Heart right ventricle (tissue), 16 donors: ENCODE measurements at regions not wholly inside any gene's neighbourhood (a gene's known extent, or its start where the extent isn't known, plus 50 kb on each side); places are given as distances from the start of the nearest gene placed in this dataset.

Experiments
- ATAC-seq, 8 donors: fragments of 200-7000 bp; cut with Tn5 transposase; one replicate each; pipeline ENCODE4 v1.9.1; 2020; ENCODE audit warnings: mild to moderate bottlenecking in 8 of 8, moderate library complexity in 8 of 8, moderate number of reproducible peaks in 1 of 8
- DNase-seq, 2 donors: peaks; one replicate each; pipeline ENCODE4 v3.0.0-alpha.2; 2020
- H3K27ac ChIP-seq, 10 donors: fragments of 200-600 bp; sonication (generic) in 2 of 10; one replicate each; pipeline versions ENCODE4 v1.5.0 to v1.8.0; 2020 to 2022; ENCODE audit warnings: mild to moderate bottlenecking in 3 of 10
- H3K27me3 ChIP-seq, 7 donors: fragments of 200-600 bp; one replicate each; pipeline ENCODE4 v1.8.0; 2021 to 2022; ENCODE audit warnings: mild to moderate bottlenecking in 2 of 7
- H3K36me3 ChIP-seq, 9 donors: fragments of 200-600 bp; sonication (generic) in 1 of 9; one replicate each; pipeline versions ENCODE4 v1.5.0 to v1.8.0; 2020 to 2022; ENCODE audit warnings: mild to moderate bottlenecking in 2 of 9
- H3K4me1 ChIP-seq, 9 donors: fragments of 200-600 bp; sonication (generic) in 1 of 9; one replicate each; pipeline versions ENCODE4 v1.5.0 to v1.8.0; 2020 to 2022; ENCODE audit warnings: mild to moderate bottlenecking in 4 of 9
- H3K4me3 ChIP-seq, 10 donors: fragments of 200-600 bp; sonication (generic) in 2 of 10; one replicate each; pipeline versions ENCODE4 v1.5.0 to v1.8.0; 2020 to 2022; ENCODE audit warnings: mild to moderate bottlenecking in 7 of 10, moderate library complexity in 2 of 10
- H3K9me3 ChIP-seq, 11 donors: fragments of 200-600 bp in 10 of 11; sonication (generic) in 2 of 11; one replicate each; pipeline versions ENCODE4 v1.5.0 to v1.8.0; 2013 to 2022; ENCODE audit warnings: mild to moderate bottlenecking in 2 of 11, control low read depth in 1 of 11, moderate library complexity in 1 of 11
- WGBS, 2 donors: extraction: QIAGEN DNeasy Blood & Tissue Kit; methylation state at CpG; one replicate each; pipeline ENCODE4 v1.1.7; 2013; ENCODE audit warnings: inconsistent platforms in 1 of 2; 5-methylcytosine and 5-hydroxymethylcytosine counted together
- intact Hi-C, 10 donors: fragments of 100-400 bp; cut with DNase I; formaldehyde crosslinking; loops; one replicate each; pipeline versions ENCODE4 v1.11.1 to v1.14.2; 2022
- TF ChIP-seq, protein P1 (sequence below), 9 donors: fragments of 200-600 bp; sonication (generic) in 2 of 9; IDR thresholded peaks; one replicate each; pipeline versions ENCODE4 v1.5.0 to v1.8.0; 2021 to 2022; ENCODE audit warnings: antibody characterized with exemption in 9 of 9, mild to moderate bottlenecking in 5 of 9, moderate library complexity in 1 of 9
- donor health status: Arrhythmogenic right ventricular cardiomyopathy.
- donor health status: ischemic (EF 13 %, LVEDD 7.1; RV severe dilation, severe dysfunction).
- donor health status: healthy with polysubstance abuse.
- donor health status: DM: no; HTN: yes; CAD: no.
- donor health status: DM: no; HTN: no; CAD: no.
- donor health status: ischemic (EF 25% LVEDD 6.9; RV normal size, moderate dysfunction).
- donor health status: ischemic (EF 25% LVEDD 5.7; RV mildly dilated, moderate dysfunction).
- donor health status: healthy.
- donor health status: DM: yes; HTN: yes; CAD: no.
- donor health status: Ischemic cardiomyopathy.
- donor health status: ischemic (EF 35%, LVEDD 5.7; RV mildly dilated, moderate dysfunction).
- donor health status: nonischemic (EF 11% LVEDD 7.7; RV severe dilation, severe dysfunction).
- donor health status: DM: yes; HTN: yes; CAD: no.
- donor health status: PGD.
- donor health status: ischemic (EF 29% LVEDD 5.4; RV normal size, mild dysfunction).
- donor health status: nonischemic (EF 23%, LVEDD 6.1; RV moderate dilation, normal function).

DNA sequence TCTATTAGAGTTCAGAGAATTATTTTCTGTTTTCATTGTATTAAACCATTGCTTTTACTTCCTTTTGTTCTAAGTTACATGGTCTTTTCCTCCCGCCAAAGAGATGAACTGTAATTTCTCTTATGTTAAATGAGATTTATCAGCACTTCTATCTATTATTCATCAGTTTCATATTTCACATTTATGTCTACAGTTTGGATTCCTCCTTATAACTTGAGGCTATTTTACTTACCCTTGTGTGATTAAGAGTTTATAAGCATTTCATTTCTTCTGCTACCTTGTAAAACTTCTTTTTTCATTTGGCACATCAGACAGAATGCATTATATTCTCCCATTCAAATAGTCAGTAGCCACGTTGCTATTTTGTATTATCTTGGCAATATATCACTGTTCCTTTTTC is 248.2 kb downstream of the PLA2G4A start:
- TF ChIP-seq, protein P1, sequence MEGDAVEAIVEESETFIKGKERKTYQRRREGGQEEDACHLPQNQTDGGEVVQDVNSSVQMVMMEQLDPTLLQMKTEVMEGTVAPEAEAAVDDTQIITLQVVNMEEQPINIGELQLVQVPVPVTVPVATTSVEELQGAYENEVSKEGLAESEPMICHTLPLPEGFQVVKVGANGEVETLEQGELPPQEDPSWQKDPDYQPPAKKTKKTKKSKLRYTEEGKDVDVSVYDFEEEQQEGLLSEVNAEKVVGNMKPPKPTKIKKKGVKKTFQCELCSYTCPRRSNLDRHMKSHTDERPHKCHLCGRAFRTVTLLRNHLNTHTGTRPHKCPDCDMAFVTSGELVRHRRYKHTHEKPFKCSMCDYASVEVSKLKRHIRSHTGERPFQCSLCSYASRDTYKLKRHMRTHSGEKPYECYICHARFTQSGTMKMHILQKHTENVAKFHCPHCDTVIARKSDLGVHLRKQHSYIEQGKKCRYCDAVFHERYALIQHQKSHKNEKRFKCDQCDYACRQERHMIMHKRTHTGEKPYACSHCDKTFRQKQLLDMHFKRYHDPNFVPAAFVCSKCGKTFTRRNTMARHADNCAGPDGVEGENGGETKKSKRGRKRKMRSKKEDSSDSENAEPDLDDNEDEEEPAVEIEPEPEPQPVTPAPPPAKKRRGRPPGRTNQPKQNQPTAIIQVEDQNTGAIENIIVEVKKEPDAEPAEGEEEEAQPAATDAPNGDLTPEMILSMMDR (IDR thresholded peaks at IDR 0.05): no peak
- ATAC-seq: no peak
- Histone ChIP-seq H3K9me3 (peaks cover 0 to 8% (median 0%) of the 10 kb centered on the region in 11 donors), H3K36me3 (no peaks in the 10 kb centered on the region), H3K27me3 (no peaks in the 10 kb centered on the region), H3K27ac (no peak overlapping the region), H3K4me3 (no peak overlapping the region), H3K4me1 (no peaks in the 10 kb centered on the region)
- no peak for DNase-seq
- WGBS, 2 donors: 75 to 79% methylated on average over 2 of the region's 2 CpGs
- intact Hi-C loops: no loop called here

DNA sequence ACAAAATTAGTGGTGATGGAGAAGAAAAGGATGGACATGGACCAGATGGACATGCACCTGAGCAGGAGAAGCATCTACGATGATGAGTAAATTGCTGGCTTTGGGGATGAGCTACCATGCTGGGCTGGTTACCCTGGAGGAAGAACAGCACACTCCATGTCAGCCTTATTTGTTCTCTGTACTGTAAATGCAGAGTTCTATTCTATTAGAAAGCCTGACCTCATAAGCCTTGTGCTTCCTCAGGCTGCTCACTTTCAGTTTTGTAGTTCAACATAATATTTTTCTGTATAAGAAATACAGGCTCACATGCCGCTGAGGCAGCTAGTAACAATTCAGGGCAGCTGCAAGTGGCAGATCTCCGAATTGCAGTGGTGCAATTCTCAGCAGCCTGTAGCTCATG is 249.6 kb downstream of the PLA2G4A start:
- Histone ChIP-seq H3K36me3 (no peaks in the 10 kb centered on the region), H3K9me3 (peaks cover 0 to 8% (median 0%) of the 10 kb centered on the region in 11 donors), H3K4me3 (no peak overlapping the region), H3K27me3 (no peaks in the 10 kb centered on the region), H3K4me1 (no peaks in the 10 kb centered on the region), H3K27ac (no peak overlapping the region)
- DNase-seq (no peak), ATAC-seq (no peak)
- TF ChIP-seq, protein P1 (IDR thresholded peaks at IDR 0.05): no peak
- WGBS, 2 donors: 88 to 92% methylated on average over 3 of the region's 3 CpGs
- intact Hi-C loops: no loop called here

DNA sequence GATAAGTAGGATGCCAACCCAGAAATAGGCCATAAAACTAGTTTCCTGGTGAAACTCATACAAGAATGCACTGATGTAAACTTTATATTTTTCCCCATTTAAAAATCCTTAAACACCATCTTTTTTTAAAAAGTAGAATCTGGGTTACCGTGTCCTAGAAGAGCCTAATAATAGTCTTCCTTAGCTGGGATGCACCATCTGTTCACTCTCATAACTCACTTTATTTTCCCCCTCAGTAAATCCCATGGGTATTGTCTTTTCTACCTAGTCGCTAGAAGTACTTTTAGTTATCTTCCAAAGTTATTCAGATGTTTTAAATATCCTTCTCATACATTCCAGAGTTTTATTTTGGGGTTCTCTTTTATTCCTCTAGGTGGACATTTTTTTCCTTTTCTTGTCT is 250.2 kb downstream of the PLA2G4A start:
- Histone ChIP-seq H3K36me3 (no peaks in the 10 kb centered on the region), H3K9me3 (peaks cover 0 to 8% (median 0%) of the 10 kb centered on the region in 11 donors), H3K4me3 (no peak overlapping the region), H3K27me3 (no peaks in the 10 kb centered on the region), H3K4me1 (no peaks in the 10 kb centered on the region), H3K27ac (no peak overlapping the region)
- intact Hi-C loops: no loop called here
- no peak for DNase-seq
- ATAC-seq: no peak
- TF ChIP-seq, protein P1 (IDR thresholded peaks at IDR 0.05): no peak
- 70 to 72% methylated on average over 2 of the region's 2 CpGs for WGBS, 2 donors

DNA sequence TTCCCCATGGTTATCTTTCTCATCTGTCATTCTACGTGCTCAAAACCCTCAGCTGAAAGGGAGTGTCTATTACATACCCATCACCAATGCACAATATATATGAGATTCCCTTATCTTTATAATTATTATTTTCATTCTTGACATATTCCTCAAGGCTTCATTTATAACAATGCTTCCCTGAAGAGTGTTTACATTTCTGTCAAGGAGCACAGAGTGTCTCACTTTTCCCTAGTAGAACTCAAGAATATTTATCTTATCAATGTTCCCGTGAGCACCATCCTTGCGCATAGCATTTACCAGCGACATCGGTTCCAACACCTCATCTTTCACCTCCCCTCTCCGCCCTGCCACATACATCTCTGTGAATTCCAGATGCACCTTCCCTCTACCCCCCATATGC is 250.6 kb downstream of the PLA2G4A start:
- ATAC-seq: no peak
- DNase-seq: no peak
- TF ChIP-seq, protein P1 (IDR thresholded peaks at IDR 0.05): no peak
- intact Hi-C loops: no loop called here
- H3K9me3 ChIP-seq: peaks cover 0 to 8% (median 0%) of the 10 kb centered on the region in 11 donors
- no peak overlapping the region for H3K27ac ChIP-seq
- WGBS, 2 donors: 68 to 69% methylated on average over 6 of the region's 6 CpGs
- no peaks in the 10 kb centered on the region for H3K36me3 ChIP-seq
- no peaks in the 10 kb centered on the region for H3K27me3 ChIP-seq
- H3K4me3 ChIP-seq: no peak overlapping the region
- H3K4me1 ChIP-seq: no peaks in the 10 kb centered on the region

DNA sequence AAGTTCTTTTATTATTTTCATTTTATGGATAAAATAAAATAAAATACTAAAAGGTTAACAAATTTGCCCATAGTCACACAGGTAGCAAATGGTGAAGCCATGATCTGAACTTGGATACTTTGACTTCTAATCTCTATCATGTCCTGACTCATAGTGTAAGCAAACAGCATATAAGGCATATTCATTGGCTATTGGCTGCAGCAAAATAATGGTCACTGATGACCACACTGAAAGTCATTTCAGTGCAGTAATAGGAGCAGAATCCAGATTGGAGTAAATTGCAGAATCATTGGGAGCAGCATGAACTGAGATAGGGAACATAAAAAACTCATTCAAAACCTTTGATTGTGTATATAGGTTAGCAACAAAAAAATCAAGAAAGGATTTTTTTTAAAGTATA is 262.9 kb downstream of the PLA2G4A start:
- Histone ChIP-seq H3K27me3 (no peaks in the 10 kb centered on the region), H3K27ac (no peak overlapping the region), H3K9me3 (peaks cover 0 to 9% (median 0%) of the 10 kb centered on the region in 11 donors), H3K36me3 (no peaks in the 10 kb centered on the region), H3K4me3 (no peak overlapping the region), H3K4me1 (no peaks in the 10 kb centered on the region)
- intact Hi-C loops: no loop called here
- ATAC-seq (no peak), DNase-seq (no peak)
- TF ChIP-seq, protein P1 (IDR thresholded peaks at IDR 0.05): no peak
